Gastroesophageal sphincter (tissue), 3 donors: ENCODE measurements at regions not wholly inside any gene's neighbourhood (a gene's known extent, or its start where the extent isn't known, plus 50 kb on each side); places are given as distances from the start of the nearest gene placed in this dataset.

Source experiments
- EP300 ChIP-seq: sonication (generic); formaldehyde crosslinking; IDR thresholded peaks from one replicate; pipeline ENCODE4 v1.6.1; 2017; ENCODE audit warnings: antibody characterized with exemption, mild to moderate bottlenecking
- POLR2A ChIP-seq, 2 donors: fragments of 450-650 bp; IDR thresholded peaks; one replicate each; pipeline ENCODE4 v1.6.1; 2017; ENCODE audit warnings: antibody characterized with exemption in 2 of 2, mild to moderate bottlenecking in 2 of 2, moderate library complexity in 1 of 2
- POLR2AphosphoS5 ChIP-seq: sonication (generic); formaldehyde crosslinking; IDR thresholded peaks from one replicate; pipeline ENCODE4 v1.6.1; 2017; ENCODE audit warnings: antibody characterized with exemption
- TF ChIP-seq, protein P1 (sequence below), 4 experiments: fragments of 200-600 bp in 2 of 4; fragments of 450-650 bp in 2 of 4; sonication (generic) in 1 of 4; IDR thresholded peaks; one replicate each; pipeline ENCODE4 v1.5.1; 2017 to 2019; ENCODE audit warnings: antibody characterized with exemption in 4 of 4, mild to moderate bottlenecking in 2 of 4, moderate library complexity in 2 of 4

DNA sequence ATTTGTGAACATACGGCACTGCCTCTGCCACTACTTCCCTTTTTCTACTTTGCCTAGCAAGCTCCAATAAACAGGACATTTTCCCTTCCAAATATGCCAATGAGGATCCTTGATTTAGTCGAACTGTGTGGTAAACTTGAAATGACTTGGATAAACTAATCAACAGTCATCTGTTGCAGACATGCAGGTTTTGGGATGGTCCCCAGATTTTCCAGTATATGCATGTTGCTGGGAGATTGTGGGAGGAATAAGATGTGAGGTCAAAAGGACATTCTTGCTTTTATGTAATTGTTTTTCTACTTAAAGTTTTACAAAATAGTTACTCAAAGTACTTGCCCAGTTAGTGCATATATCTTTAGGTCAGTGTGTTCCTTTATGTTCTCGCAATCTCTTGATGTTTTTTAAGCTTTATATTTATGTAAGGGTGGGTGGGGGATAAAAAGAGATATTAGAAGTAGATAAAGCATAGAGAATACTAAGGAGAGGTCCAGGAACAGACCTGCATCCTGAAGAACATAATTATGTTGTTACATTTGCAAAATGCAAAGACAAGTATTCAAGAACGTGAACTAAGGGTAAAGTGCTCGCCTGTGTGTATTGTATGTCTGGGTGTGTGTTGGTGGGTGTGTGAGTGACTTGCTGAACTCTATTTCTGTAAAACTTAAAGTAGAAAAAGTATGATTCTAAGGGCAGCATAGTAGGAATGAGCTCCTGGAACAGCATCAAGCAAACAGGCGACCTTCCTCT is 88.4 kb upstream of the OXGR1 start:
- no peak for TF ChIP-seq EP300
- TF ChIP-seq, protein P1, sequence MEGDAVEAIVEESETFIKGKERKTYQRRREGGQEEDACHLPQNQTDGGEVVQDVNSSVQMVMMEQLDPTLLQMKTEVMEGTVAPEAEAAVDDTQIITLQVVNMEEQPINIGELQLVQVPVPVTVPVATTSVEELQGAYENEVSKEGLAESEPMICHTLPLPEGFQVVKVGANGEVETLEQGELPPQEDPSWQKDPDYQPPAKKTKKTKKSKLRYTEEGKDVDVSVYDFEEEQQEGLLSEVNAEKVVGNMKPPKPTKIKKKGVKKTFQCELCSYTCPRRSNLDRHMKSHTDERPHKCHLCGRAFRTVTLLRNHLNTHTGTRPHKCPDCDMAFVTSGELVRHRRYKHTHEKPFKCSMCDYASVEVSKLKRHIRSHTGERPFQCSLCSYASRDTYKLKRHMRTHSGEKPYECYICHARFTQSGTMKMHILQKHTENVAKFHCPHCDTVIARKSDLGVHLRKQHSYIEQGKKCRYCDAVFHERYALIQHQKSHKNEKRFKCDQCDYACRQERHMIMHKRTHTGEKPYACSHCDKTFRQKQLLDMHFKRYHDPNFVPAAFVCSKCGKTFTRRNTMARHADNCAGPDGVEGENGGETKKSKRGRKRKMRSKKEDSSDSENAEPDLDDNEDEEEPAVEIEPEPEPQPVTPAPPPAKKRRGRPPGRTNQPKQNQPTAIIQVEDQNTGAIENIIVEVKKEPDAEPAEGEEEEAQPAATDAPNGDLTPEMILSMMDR (IDR thresholded peaks at IDR 0.05), result no peak
- TF ChIP-seq POLR2A (IDR thresholded peaks at IDR 0.05), result no peak
- TF ChIP-seq POLR2AphosphoS5, result no peak
